Caco-2 (cell line): ENCODE measurements at regions not wholly inside any gene's neighbourhood (a gene's known extent, or its start where the extent isn't known, plus 50 kb on each side); places are given as distances from the start of the nearest gene placed in this dataset.

Source experiments
- BruUV-seq: library from RNA; stranded (reverse); fragments of 400-500 nt; replicated peaks from 2 replicates; lab custom pipeline; 2021; lab: Mats Ljungman, UMichigan
- CTCF ChIA-PET: fragments of 300-600 bp; sonication (Branson Sonifier 250); formaldehyde crosslinking; loops from one replicate; lab custom pipeline; 2022; ENCODE audit warnings: antibody characterized with exemption; lab: Charles Lee
- POLR2A ChIA-PET: fragments of 300-600 bp; sonication (Branson Sonifier 250); formaldehyde crosslinking; loops from one replicate; lab custom pipeline; 2022; ENCODE audit warnings: antibody characterized with exemption; lab: Charles Lee
- DNase-seq, 2 experiments: peaks; one replicate each; pipeline versions ENCODE4 v3.0.0 to v3.0.0-alpha.2; 2020 to 2022
- H3K27me3 ChIP-seq: replicated peaks from 2 replicates; pipeline ENCODE4 v1.6.0; 2011; ENCODE audit warnings: low read length; ENCODE audit not compliant: control insufficient read depth, insufficient read depth
- H3K36me3 ChIP-seq: 2 replicates; pipeline ENCODE4 v1.5.1; 2011; ENCODE audit warnings: low read length; ENCODE audit not compliant: control insufficient read depth, insufficient read depth
- H3K4me1 ChIP-seq: fragments of 250-450 bp; sonication (Bioruptor Pico); 2 replicates; pipeline ENCODE4 v1.5.1; 2020; ENCODE audit warnings: mild to moderate bottlenecking
- H3K4me3 ChIP-seq: 2 replicates; pipeline ENCODE4 v1.5.1; 2011; ENCODE audit warnings: low read depth, mild to moderate bottlenecking, control low read depth, low read length
- H3K9me3 ChIP-seq: fragments of 250-450 bp; sonication (Bioruptor Pico); 2 replicates; pipeline ENCODE4 v1.5.1; 2020; ENCODE audit warnings: mild to moderate bottlenecking, moderate library complexity
- H3K27ac Mint-ChIP-seq: one replicate; pipeline ENCODE4 v1.8.0; 2022; ENCODE audit warnings: mixed read lengths; ENCODE audit not compliant: unreplicated experiment
- H3K27me3 Mint-ChIP-seq: one replicate; pipeline ENCODE4 v1.8.0; 2022; ENCODE audit warnings: mixed read lengths; ENCODE audit not compliant: insufficient read depth, unreplicated experiment
- H3K36me3 Mint-ChIP-seq: one replicate; pipeline ENCODE4 v1.8.0; 2022; ENCODE audit warnings: mild to moderate bottlenecking, mixed read lengths; ENCODE audit not compliant: insufficient read depth, unreplicated experiment
- H3K4me1 Mint-ChIP-seq: one replicate; pipeline ENCODE4 v1.8.0; 2022; ENCODE audit warnings: low read depth, mixed read lengths; ENCODE audit not compliant: unreplicated experiment
- H3K4me3 Mint-ChIP-seq: one replicate; pipeline ENCODE4 v1.8.0; 2022; ENCODE audit warnings: mild to moderate bottlenecking, moderate library complexity, mixed read lengths; ENCODE audit not compliant: unreplicated experiment
- H3K9me3 Mint-ChIP-seq: one replicate; pipeline ENCODE4 v1.8.0; 2022; ENCODE audit warnings: mixed read lengths; ENCODE audit not compliant: unreplicated experiment
- CTCF ChIP-seq, 2 experiments: fragments of 200-600 bp in 1 of 2; IDR thresholded peaks; 1 replicate in 1 of 2; 2 replicates in 1 of 2; pipeline versions ENCODE4 v1.5.1 to v1.8.0; 2011 to 2022; ENCODE audit warnings: antibody characterized with exemption in 1 of 2, control low read depth in 1 of 2, inconsistent platforms in 1 of 2, low read depth in 1 of 2, low read length in 1 of 2, mild to moderate bottlenecking in 1 of 2, moderate library complexity in 1 of 2; ENCODE audit not compliant: insufficient read depth in 1 of 2, severe bottlenecking in 1 of 2, unreplicated experiment in 1 of 2
- intact Hi-C: fragments of 100-400 bp; cut with micrococcal nuclease; formaldehyde crosslinking; loops from one replicate; pipeline ENCODE4 v1.10.0; 2022; ENCODE audit not compliant: unreplicated experiment

- POLR2A ChIA-PET = no interaction called here
These were observed 68.8 kb upstream of the KCTD1 start for GRCh38 chr18:26617151-26617554.

GRCh38 chr18:26614374-26614773 lies 66.0 kb upstream of the KCTD1 start:
- no peak for TF ChIP-seq CTCF (IDR thresholded peaks at IDR 0.05; ENCODE audit: insufficient read depth in 1 of 2, low read depth in 1 of 2, low read length in 1 of 2, severe bottlenecking in 1 of 2, unreplicated experiment in 1 of 2)
- Histone ChIP-seq H3K36me3 (no peaks in the 10 kb centered on the region), H3K4me3 (no peak overlapping the region), H3K27me3 (no peaks in the 10 kb centered on the region), H3K9me3 (no peaks in the 10 kb centered on the region), H3K4me1 (no peaks in the 10 kb centered on the region)
- no peaks in the 10 kb centered on the region for H3K36me3 Mint-ChIP-seq
- no peaks in the 10 kb centered on the region for H3K27me3 Mint-ChIP-seq
- CTCF ChIA-PET = no interaction called here
- intact Hi-C loops = no loop called here
- POLR2A ChIA-PET = no interaction called here
- no peak for DNase-seq
- BruUV-seq = no TSS peak
- H3K4me3 Mint-ChIP-seq = no peak overlapping the region
- no peaks in the 10 kb centered on the region for H3K9me3 Mint-ChIP-seq
- peaks cover 17% of the 10 kb centered on the region for H3K4me1 Mint-ChIP-seq
- no peak overlapping the region for H3K27ac Mint-ChIP-seq

More at GRCh38 chr18:26617151-26617554, 68.8 kb upstream of the KCTD1 start:
- Histone ChIP-seq H3K4me3 (no peak overlapping the region), H3K36me3 (no peaks in the 10 kb centered on the region), H3K9me3 (no peaks in the 10 kb centered on the region), H3K27me3 (no peaks in the 10 kb centered on the region), H3K4me1 (no peaks in the 10 kb centered on the region)
- no peaks in the 10 kb centered on the region for H3K36me3 Mint-ChIP-seq
- CTCF ChIA-PET = no interaction called here
- H3K27me3 Mint-ChIP-seq = no peaks in the 10 kb centered on the region
- DNase-seq = peak in 1 of 2 experiments; percentile 1
- BruUV-seq = no TSS peak
- no peaks in the 10 kb centered on the region for H3K9me3 Mint-ChIP-seq
- intact Hi-C loops = no loop called here
- no peak overlapping the region for H3K4me3 Mint-ChIP-seq
- no peak overlapping the region for H3K27ac Mint-ChIP-seq
- H3K4me1 Mint-ChIP-seq = peaks cover 17% of the 10 kb centered on the region
- TF ChIP-seq CTCF (IDR thresholded peaks at IDR 0.05; ENCODE audit: insufficient read depth in 1 of 2, low read depth in 1 of 2, low read length in 1 of 2, severe bottlenecking in 1 of 2, unreplicated experiment in 1 of 2) = no peak
